ENCODE measurements at regions not wholly inside any gene's neighbourhood (a gene's known extent, or its start where the extent isn't known, plus 50 kb on each side); places are given as distances from the start of the nearest gene placed in this dataset.

DNA sequence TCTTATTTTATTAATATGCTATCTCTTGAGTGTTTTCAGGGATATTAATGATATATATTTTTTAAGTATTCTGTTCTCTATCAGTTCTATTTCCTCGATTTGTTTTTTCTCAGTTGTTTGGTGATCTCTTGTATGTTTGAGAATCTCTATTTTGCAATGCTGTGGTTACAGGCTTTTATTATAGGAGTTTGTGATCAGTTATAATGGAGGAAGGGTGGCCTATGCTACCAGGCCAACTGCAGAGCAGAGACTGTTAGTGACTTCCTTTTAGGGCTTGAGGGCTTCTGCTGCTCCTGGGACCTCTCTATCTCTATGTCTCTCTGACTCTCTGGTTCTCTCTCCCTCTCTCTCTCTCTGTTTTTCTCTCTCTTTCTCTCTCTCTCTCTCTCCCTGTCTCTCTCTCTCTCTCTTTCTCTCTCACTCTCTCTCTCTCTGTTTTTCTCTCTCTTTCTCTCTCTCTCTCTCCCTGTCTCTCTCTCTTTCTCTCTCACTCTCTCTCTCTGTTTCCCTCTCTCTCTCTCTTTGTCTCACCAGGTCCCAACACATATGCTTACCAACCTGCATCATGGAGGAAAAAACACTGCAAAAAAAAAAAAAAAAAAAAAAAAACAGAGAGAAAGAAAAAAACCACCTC, 69.4 kb upstream of the CAV2 start:
- Histone ChIP-seq H3K9me3 (no peaks in the 10 kb centered on the region), H3K4me1 (no peaks in the 10 kb centered on the region), H3K27me3 (no peaks in the 10 kb centered on the region), H3K27ac (no peak overlapping the region), H3K4me3 (replicated peaks in 1 of 3) (no peak overlapping the region), H3K36me3 (no peaks in the 10 kb centered on the region)
- intact Hi-C loops (cut with DNase I): no loop called here
- WGBS, 2 donors: 90% methylated on average over 1 of the region's 1 CpG
- DNase-seq: no peak
- no peak for TF ChIP-seq POLR2A (IDR thresholded peaks at IDR 0.05)

GRCh38 chr7:116431787-116432526, 67.6 kb upstream of the CAV2 start:
- Histone ChIP-seq H3K4me1 (no peaks in the 10 kb centered on the region), H3K9me3 (no peaks in the 10 kb centered on the region), H3K4me3 (replicated peaks in 1 of 3) (no peak overlapping the region), H3K27me3 (no peaks in the 10 kb centered on the region), H3K36me3 (no peaks in the 10 kb centered on the region), H3K27ac (no peak overlapping the region)
- DNase-seq: no peak
- WGBS, 2 donors: 94 to 96% methylated on average over 6 of the region's 6 CpGs
- TF ChIP-seq CTCF (IDR thresholded peaks at IDR 0.05) (no peak), POLR2A (IDR thresholded peaks at IDR 0.05) (no peak)
- intact Hi-C loops (cut with DNase I): no loop called here

DNA sequence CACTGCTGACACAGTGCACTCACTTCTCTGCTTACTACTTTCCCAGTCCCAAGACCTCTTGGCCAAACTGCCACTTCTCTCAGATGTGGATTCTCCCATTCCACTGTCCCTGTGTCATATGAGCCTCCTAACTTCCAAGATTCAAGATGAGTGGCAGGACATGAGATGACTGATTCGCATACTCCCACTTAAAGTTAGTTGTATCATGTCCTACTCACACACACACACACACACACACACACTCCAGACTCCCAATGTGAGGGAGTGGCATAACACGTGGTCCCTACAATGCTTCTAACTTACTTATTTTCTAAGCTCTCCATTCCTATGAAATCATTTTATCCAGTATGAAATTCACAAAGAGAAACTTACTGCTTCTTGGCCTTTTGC, 67.0 kb upstream of the CAV2 start:
- H3K27me3 ChIP-seq: no peaks in the 10 kb centered on the region
- H3K27ac ChIP-seq: no peak overlapping the region
- H3K4me3 ChIP-seq (replicated peaks in 1 of 3): no peak overlapping the region
- no peaks in the 10 kb centered on the region for H3K4me1 ChIP-seq
- intact Hi-C loops (cut with DNase I): no loop called here
- DNase-seq: no peak
- 82 to 85% methylated on average over 2 of the region's 2 CpGs for WGBS, 2 donors
- no peaks in the 10 kb centered on the region for H3K36me3 ChIP-seq
- TF ChIP-seq POLR2A (IDR thresholded peaks at IDR 0.05) (no peak), CTCF (IDR thresholded peaks at IDR 0.05) (no peak)
- no peaks in the 10 kb centered on the region for H3K9me3 ChIP-seq

- H3K36me3 ChIP-seq: no peaks in the 10 kb centered on the region
- H3K27me3 ChIP-seq: no peaks in the 10 kb centered on the region
- 68 to 88% methylated on average over 1 of the region's 1 CpG for WGBS, 2 donors
- no peaks in the 10 kb centered on the region for H3K4me1 ChIP-seq
- H3K9me3 ChIP-seq: no peaks in the 10 kb centered on the region
- H3K27ac ChIP-seq: no peak overlapping the region
- intact Hi-C loops (cut with DNase I): no loop called here
- TF ChIP-seq POLR2A (IDR thresholded peaks at IDR 0.05): no peak
- no peak for TF ChIP-seq CTCF (IDR thresholded peaks at IDR 0.05)
- H3K4me3 ChIP-seq (replicated peaks in 1 of 3): no peak overlapping the region
- DNase-seq: no peak
These were observed 66.3 kb upstream of the CAV2 start for GRCh38 chr7:116433246-116433645.

- no peak for TF ChIP-seq CTCF (IDR thresholded peaks at IDR 0.05)
- TF ChIP-seq POLR2A (IDR thresholded peaks at IDR 0.05): no peak
- no peak for DNase-seq
- intact Hi-C loops (cut with DNase I): no loop called here
- H3K9me3 ChIP-seq: no peaks in the 10 kb centered on the region
- no peaks in the 10 kb centered on the region for H3K36me3 ChIP-seq
- no peaks in the 10 kb centered on the region for H3K4me1 ChIP-seq
- no peak overlapping the region for H3K4me3 ChIP-seq (replicated peaks in 1 of 3)
- WGBS, 2 donors: 82 to 90% methylated on average over 1 of the region's 1 CpG
- no peaks in the 10 kb centered on the region for H3K27me3 ChIP-seq
- no peak overlapping the region for H3K27ac ChIP-seq
These were observed 64.7 kb upstream of the CAV2 start for GRCh38 chr7:116434820-116435341.
